Loucy (cell line): ENCODE measurements at regions not wholly inside any gene's neighbourhood (a gene's known extent, or its start where the extent isn't known, plus 50 kb on each side); places are given as distances from the start of the nearest gene placed in this dataset.
"Not testable (repeated sequence)": the region's sequence is repeated elsewhere in the genome, so short reads cannot be mapped to it uniquely, and the experiment has no call there.

ENCODE experiments used
- CTCF ChIP-seq: fragments of 200-600 bp; sonication (generic); conservative IDR thresholded peaks from 2 replicates; pipeline ENCODE4 v1.5.1; 2014; ENCODE audit warnings: mild to moderate bottlenecking, antibody characterized with exemption, low read length
- EZH2phosphoT487 ChIP-seq: fragments of 200-600 bp; IDR thresholded peaks from 2 replicates; pipeline ENCODE4 v1.6.1; 2018; ENCODE audit warnings: antibody characterized with exemption, mild to moderate bottlenecking, moderate library complexity, borderline replicate concordance

GRCh38 chr2:15824467-15824866, 115.9 kb upstream of the MYCN start:
- TF ChIP-seq CTCF, EZH2phosphoT487: not testable (repeated sequence)
